Lower lobe of right lung (tissue), 2 donors: ENCODE measurements at regions not wholly inside any gene's neighbourhood (a gene's known extent, or its start where the extent isn't known, plus 50 kb on each side); places are given as distances from the start of the nearest gene placed in this dataset.

ENCODE experiments used
- ATAC-seq, 2 donors: fragments of 200-7000 bp; cut with Tn5 transposase; one replicate each; pipeline ENCODE4 v1.9.1; 2020 to 2022; ENCODE audit warnings: mild to moderate bottlenecking in 2 of 2, moderate library complexity in 2 of 2
- DNase-seq: peaks from one replicate; pipeline ENCODE4 v3.0.0-alpha.2; 2020
- H3K27ac ChIP-seq: fragments of 200-600 bp; one replicate; pipeline ENCODE4 v1.8.0; 2022
- H3K27me3 ChIP-seq: fragments of 200-600 bp; one replicate; pipeline ENCODE4 v1.8.0; 2022; ENCODE audit warnings: low read depth
- H3K36me3 ChIP-seq: fragments of 200-600 bp; one replicate; pipeline ENCODE4 v1.8.0; 2022; ENCODE audit warnings: mild to moderate bottlenecking
- H3K4me1 ChIP-seq: fragments of 200-600 bp; one replicate; pipeline ENCODE4 v1.8.0; 2022
- H3K4me3 ChIP-seq: fragments of 200-600 bp; one replicate; pipeline ENCODE4 v1.8.0; 2022; ENCODE audit warnings: mild to moderate bottlenecking
- H3K9me3 ChIP-seq: fragments of 200-600 bp; one replicate; pipeline ENCODE4 v1.8.0; 2022
- CTCF ChIP-seq: fragments of 200-600 bp; IDR thresholded peaks from one replicate; pipeline ENCODE4 v1.8.0; 2022; ENCODE audit warnings: antibody characterized with exemption, mild to moderate bottlenecking
- intact Hi-C: fragments of 100-400 bp; cut with DNase I; formaldehyde crosslinking; loops from one replicate; pipeline ENCODE4 v1.11.0; 2022
- donor health status: DM: no; HTN: yes; CAD: no; lungs with severe emphysema.

GRCh38 chr5:40167283-40167682 lies 512.4 kb upstream of the PTGER4 start:
- Histone ChIP-seq H3K9me3 (peaks cover 8% of the 10 kb centered on the region), H3K36me3 (no peaks in the 10 kb centered on the region), H3K27me3 (no peaks in the 10 kb centered on the region), H3K4me1 (no peaks in the 10 kb centered on the region), H3K4me3 (no peak overlapping the region), H3K27ac (no peak overlapping the region)
- no peak for TF ChIP-seq CTCF
- ATAC-seq (no peak), DNase-seq (no peak)
- intact Hi-C loops: no loop called here

- no peak for ATAC-seq
- TF ChIP-seq CTCF: no peak
- H3K27me3 ChIP-seq: no peaks in the 10 kb centered on the region
- intact Hi-C loops: no loop called here
- peaks cover 8% of the 10 kb centered on the region for H3K9me3 ChIP-seq
- no peak for DNase-seq
- H3K4me1 ChIP-seq: no peaks in the 10 kb centered on the region
- H3K27ac ChIP-seq: no peak overlapping the region
- no peak overlapping the region for H3K4me3 ChIP-seq
- H3K36me3 ChIP-seq: no peaks in the 10 kb centered on the region
These were observed 512.9 kb upstream of the PTGER4 start for GRCh38 chr5:40166802-40167201.

GRCh38 chr5:40165789-40166728 lies 513.7 kb upstream of the PTGER4 start:
- ATAC-seq (no peak), DNase-seq (no peak)
- Histone ChIP-seq H3K9me3 (peaks cover 8% of the 10 kb centered on the region), H3K4me1 (no peaks in the 10 kb centered on the region), H3K4me3 (no peak overlapping the region), H3K27me3 (no peaks in the 10 kb centered on the region), H3K36me3 (no peaks in the 10 kb centered on the region), H3K27ac (no peak overlapping the region)
- intact Hi-C loops: no loop called here
- TF ChIP-seq CTCF: no peak

GRCh38 chr5:40165106-40165788 lies 514.5 kb upstream of the PTGER4 start:
- Histone ChIP-seq H3K9me3 (peaks cover 2% of the 10 kb centered on the region), H3K4me3 (no peak overlapping the region), H3K27me3 (no peaks in the 10 kb centered on the region), H3K4me1 (no peaks in the 10 kb centered on the region), H3K27ac (no peak overlapping the region), H3K36me3 (no peaks in the 10 kb centered on the region)
- TF ChIP-seq CTCF: no peak
- DNase-seq (no peak), ATAC-seq (no peak)
- intact Hi-C loops: no loop called here

- DNase-seq: no peak
- ATAC-seq: no peak
- intact Hi-C loops: no loop called here
- Histone ChIP-seq H3K36me3 (no peaks in the 10 kb centered on the region), H3K27ac (no peak overlapping the region), H3K4me3 (no peak overlapping the region), H3K4me1 (no peaks in the 10 kb centered on the region), H3K27me3 (no peaks in the 10 kb centered on the region), H3K9me3 (no peaks in the 10 kb centered on the region)
- no peak for TF ChIP-seq CTCF
These were observed 519.3 kb upstream of the PTGER4 start for GRCh38 chr5:40160435-40160834.
